MM.1S (cell line): ENCODE measurements at regions not wholly inside any gene's neighbourhood (a gene's known extent, or its start where the extent isn't known, plus 50 kb on each side); places are given as distances from the start of the nearest gene placed in this dataset.

Experiments
- DNase-seq: peaks from one replicate; pipeline ENCODE4 v3.0.0-alpha.2; 2015
- H2AFZ ChIP-seq: fragments of 300-600 bp; sonication (generic); 2 replicates; pipeline ENCODE4 v1.6.0; 2016; ENCODE audit warnings: antibody characterized with exemption, low read length
- H3F3A ChIP-seq: fragments of 300-600 bp; sonication (generic); 2 replicates; pipeline ENCODE4 v1.6.1; 2016; ENCODE audit warnings: mild to moderate bottlenecking, antibody characterized with exemption, low read length, moderate library complexity, mixed read lengths; ENCODE audit not compliant: insufficient read depth
- H3K27ac ChIP-seq: fragments of 300-600 bp; sonication (generic); 2 replicates; pipeline ENCODE4 v1.5.1; 2016; ENCODE audit warnings: mild to moderate bottlenecking, low read length
- H3K27me3 ChIP-seq: fragments of 300-600 bp; sonication (generic); replicated peaks from 2 replicates; pipeline ENCODE4 v1.6.0; 2016; ENCODE audit warnings: low read length; ENCODE audit not compliant: insufficient read depth
- H3K36me3 ChIP-seq: fragments of 300-600 bp; sonication (generic); replicated peaks from 2 replicates; pipeline ENCODE4 v1.6.1; 2016; ENCODE audit warnings: mild to moderate bottlenecking, low read length, mixed read lengths; ENCODE audit not compliant: insufficient read depth
- H3K4me1 ChIP-seq: fragments of 300-600 bp; sonication (generic); 2 replicates; pipeline ENCODE4 v1.6.1; 2016; ENCODE audit warnings: low read length, mixed read lengths
- H3K4me2 ChIP-seq: fragments of 300-600 bp; sonication (generic); 2 replicates; pipeline ENCODE4 v1.6.0; 2016; ENCODE audit warnings: low read depth, low read length
- H3K4me3 ChIP-seq: fragments of 300-600 bp; sonication (generic); 2 replicates; pipeline ENCODE4 v1.5.1; 2016; ENCODE audit warnings: low read length, mixed read lengths
- H3K79me2 ChIP-seq: fragments of 300-600 bp; sonication (generic); 2 replicates; pipeline ENCODE4 v1.6.1; 2016; ENCODE audit warnings: mixed run types, low read length, mixed read lengths
- H3K9ac ChIP-seq: fragments of 300-600 bp; sonication (generic); 2 replicates; pipeline ENCODE4 v1.6.1; 2016; ENCODE audit warnings: low read length, mixed read lengths
- H3K9me2 ChIP-seq: fragments of 300-600 bp; sonication (generic); replicated peaks from 2 replicates; pipeline ENCODE4 v1.6.1; 2016; ENCODE audit warnings: mild to moderate bottlenecking, low read length, mixed read lengths; ENCODE audit not compliant: insufficient read depth
- H3K9me3 ChIP-seq: fragments of 300-600 bp; sonication (generic); replicated peaks from 2 replicates; pipeline ENCODE4 v1.6.1; 2016; ENCODE audit warnings: mild to moderate bottlenecking, low read length, mixed read lengths; ENCODE audit not compliant: insufficient read depth
- H4K20me1 ChIP-seq: fragments of 300-600 bp; sonication (generic); 2 replicates; pipeline ENCODE4 v1.6.1; 2016; ENCODE audit warnings: mild to moderate bottlenecking, low read length, moderate library complexity, mixed read lengths; ENCODE audit not compliant: insufficient read depth
- EZH2 ChIP-seq: fragments of 300-600 bp; sonication (generic); optimal IDR thresholded peaks from 2 replicates; pipeline ENCODE3; 2017; ENCODE audit warnings: low read depth, mild to moderate bottlenecking, antibody characterized with exemption, low read length, mixed read lengths
- EZH2phosphoT487 ChIP-seq: fragments of 300-600 bp; sonication (generic); IDR thresholded peaks from 2 replicates; pipeline ENCODE4 v1.6.1; 2018; ENCODE audit warnings: antibody characterized with exemption, low read length
- TF ChIP-seq, protein P1 (sequence below): fragments of 300-600 bp; sonication (generic); IDR thresholded peaks from 2 replicates; pipeline ENCODE4 v1.5.1; 2016; ENCODE audit warnings: antibody characterized with exemption, low read length, mixed read lengths

DNA sequence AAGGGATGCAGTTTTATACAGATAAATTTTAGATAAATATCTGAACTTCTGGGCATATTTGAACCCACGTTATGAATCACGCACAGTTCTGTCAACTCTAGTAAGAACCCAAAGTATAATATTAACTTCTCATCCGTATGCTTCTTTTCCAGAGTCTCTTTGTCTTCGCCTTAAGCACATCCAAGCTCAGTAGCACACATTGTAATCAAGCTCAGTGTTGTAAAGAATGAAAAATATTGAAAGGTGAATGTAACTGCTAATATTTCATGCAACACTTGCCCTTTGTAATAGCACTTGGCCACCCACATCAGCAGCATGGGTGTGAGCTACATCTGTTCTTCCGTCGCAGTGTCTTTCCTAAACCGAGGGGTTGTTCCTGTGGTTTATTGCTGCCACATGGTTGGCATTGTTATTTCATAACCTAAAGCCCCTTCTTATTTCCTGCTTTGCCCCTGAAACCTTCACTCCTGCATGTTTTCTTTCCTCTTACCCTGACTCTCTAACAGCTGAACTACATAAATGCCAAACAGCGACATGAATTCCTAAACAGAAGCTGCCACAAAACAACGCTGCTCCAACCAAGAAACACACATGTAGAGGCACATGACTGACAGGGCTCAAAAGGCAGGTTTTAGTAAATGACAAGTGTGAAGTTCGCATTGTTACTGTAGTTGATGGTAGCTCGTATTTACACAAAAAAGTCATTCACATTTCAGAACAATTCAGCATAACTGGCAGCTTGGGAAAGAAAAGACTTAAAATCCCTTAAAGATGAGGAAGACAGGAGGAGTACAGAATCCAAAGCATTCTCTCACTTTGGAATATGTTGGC is 190.1 kb upstream of the MEF2C start:
- Histone ChIP-seq H3K79me2 (no peaks in the 10 kb centered on the region), H3K4me3 (no peak overlapping the region), H3K27ac (peak overlapping the region; percentile 84; the same call in 1 of the 2 replicates), H3K9me2 (no peaks in the 10 kb centered on the region), H2AFZ (no peak overlapping the region), H3K4me1 (peaks cover 9% of the 10 kb centered on the region), H3F3A (peaks cover 9% of the 10 kb centered on the region), H3K9me3 (no peaks in the 10 kb centered on the region), H3K9ac (no peak overlapping the region), H4K20me1 (no peaks in the 10 kb centered on the region), H3K4me2 (no peak overlapping the region), H3K27me3 (no peaks in the 10 kb centered on the region), H3K36me3 (no peaks in the 10 kb centered on the region)
- TF ChIP-seq, protein P1, sequence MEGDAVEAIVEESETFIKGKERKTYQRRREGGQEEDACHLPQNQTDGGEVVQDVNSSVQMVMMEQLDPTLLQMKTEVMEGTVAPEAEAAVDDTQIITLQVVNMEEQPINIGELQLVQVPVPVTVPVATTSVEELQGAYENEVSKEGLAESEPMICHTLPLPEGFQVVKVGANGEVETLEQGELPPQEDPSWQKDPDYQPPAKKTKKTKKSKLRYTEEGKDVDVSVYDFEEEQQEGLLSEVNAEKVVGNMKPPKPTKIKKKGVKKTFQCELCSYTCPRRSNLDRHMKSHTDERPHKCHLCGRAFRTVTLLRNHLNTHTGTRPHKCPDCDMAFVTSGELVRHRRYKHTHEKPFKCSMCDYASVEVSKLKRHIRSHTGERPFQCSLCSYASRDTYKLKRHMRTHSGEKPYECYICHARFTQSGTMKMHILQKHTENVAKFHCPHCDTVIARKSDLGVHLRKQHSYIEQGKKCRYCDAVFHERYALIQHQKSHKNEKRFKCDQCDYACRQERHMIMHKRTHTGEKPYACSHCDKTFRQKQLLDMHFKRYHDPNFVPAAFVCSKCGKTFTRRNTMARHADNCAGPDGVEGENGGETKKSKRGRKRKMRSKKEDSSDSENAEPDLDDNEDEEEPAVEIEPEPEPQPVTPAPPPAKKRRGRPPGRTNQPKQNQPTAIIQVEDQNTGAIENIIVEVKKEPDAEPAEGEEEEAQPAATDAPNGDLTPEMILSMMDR = no peak
- TF ChIP-seq EZH2phosphoT487 (no peak), EZH2 (no peak)
- DNase-seq = no peak

DNA sequence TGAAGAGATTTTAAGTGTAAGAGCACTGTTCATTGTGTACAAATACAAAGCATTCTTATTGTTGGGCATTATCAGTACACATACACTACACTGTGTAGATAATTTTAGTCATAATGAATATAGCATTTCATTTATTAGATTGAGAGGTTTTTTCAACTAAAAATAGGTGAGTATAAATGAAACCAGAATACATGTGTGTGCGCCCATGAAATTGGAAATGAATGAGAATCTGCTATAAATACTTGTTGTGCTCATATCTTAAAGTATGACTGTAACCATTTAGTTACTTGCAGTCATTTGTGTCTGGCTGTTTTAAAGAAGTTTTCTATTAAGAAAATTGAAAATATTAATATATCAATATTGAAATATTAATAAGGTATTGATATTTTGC is 189.0 kb upstream of the MEF2C start:
- Histone ChIP-seq H3K36me3 (no peaks in the 10 kb centered on the region), H3K9me2 (no peaks in the 10 kb centered on the region), H3K27ac (peak overlapping the region; percentile 84), H3K4me2 (peak overlapping the region; percentile 38), H3F3A (peaks cover 9% of the 10 kb centered on the region), H3K27me3 (no peaks in the 10 kb centered on the region), H2AFZ (peak overlapping the region; percentile 61), H4K20me1 (no peaks in the 10 kb centered on the region), H3K4me1 (peaks cover 9% of the 10 kb centered on the region), H3K79me2 (no peaks in the 10 kb centered on the region), H3K9ac (peak overlapping the region; percentile 73), H3K9me3 (no peaks in the 10 kb centered on the region), H3K4me3 (peak overlapping the region; percentile 62)
- TF ChIP-seq, protein P1 = no peak
- TF ChIP-seq EZH2 (no peak), EZH2phosphoT487 (no peak)
- peak; percentile 57 for DNase-seq

DNA sequence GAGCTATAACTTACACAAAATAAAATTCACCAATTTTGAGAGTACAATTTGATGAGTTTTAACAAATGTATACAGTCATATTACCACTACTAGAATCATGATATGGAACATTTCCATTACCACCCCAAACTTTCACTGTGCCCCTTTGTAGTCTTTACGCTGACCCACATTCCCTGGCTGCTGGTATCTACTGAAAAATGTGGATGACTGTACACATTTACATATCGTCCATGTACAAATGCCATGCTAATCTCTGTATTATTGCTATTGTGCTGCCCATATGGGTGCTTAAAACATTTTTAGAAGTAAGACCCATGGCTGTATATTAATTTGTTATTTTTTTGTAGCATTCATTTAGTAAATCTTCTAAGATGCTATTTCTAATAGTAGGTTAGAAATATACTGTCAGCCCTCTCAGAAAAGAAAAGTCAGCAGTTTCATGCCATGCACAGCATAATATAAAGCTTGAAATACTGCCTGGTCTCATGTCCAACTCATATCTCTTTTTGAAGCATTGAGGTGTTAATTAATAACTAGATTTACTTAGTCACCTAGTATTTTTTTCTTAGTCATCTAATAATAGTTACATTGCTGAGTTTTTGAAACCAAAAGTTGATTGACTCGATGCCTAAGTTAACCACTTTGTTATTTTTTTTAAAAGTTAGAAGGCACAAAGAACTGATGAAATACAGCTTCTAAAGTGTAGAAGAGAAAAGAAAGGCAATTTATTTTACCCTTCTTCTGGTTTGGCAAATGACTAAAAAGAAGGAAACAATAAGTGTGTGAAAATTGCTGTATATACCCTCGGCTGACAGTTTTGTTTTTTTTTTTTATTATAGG is 188.3 kb upstream of the MEF2C start:
- TF ChIP-seq EZH2phosphoT487 (no peak), EZH2 (no peak)
- TF ChIP-seq, protein P1 = no peak
- H3K4me3 ChIP-seq = peak overlapping the region; percentile 62
- H3K4me2 ChIP-seq = peak overlapping the region; percentile 38
- H4K20me1 ChIP-seq = no peaks in the 10 kb centered on the region
- peak overlapping the region; percentile 61 for H2AFZ ChIP-seq
- H3K27ac ChIP-seq = peak overlapping the region; percentile 84
- H3F3A ChIP-seq = peaks cover 9% of the 10 kb centered on the region
- no peaks in the 10 kb centered on the region for H3K9me2 ChIP-seq
- H3K36me3 ChIP-seq = no peaks in the 10 kb centered on the region
- H3K4me1 ChIP-seq = peaks cover 9% of the 10 kb centered on the region
- peak; percentile 73 for DNase-seq
- peak overlapping the region; percentile 73 for H3K9ac ChIP-seq
- H3K27me3 ChIP-seq = no peaks in the 10 kb centered on the region
- no peaks in the 10 kb centered on the region for H3K9me3 ChIP-seq
- H3K79me2 ChIP-seq = no peaks in the 10 kb centered on the region
